Tibial nerve (tissue), 4 donors: ENCODE measurements at regions not wholly inside any gene's neighbourhood (a gene's known extent, or its start where the extent isn't known, plus 50 kb on each side); places are given as distances from the start of the nearest gene placed in this dataset.
A peak's percentile ranks its signal among the peaks of the same experiment; 100 is the strongest.

Experiments
- DNase-seq, 2 donors: peaks; one replicate each; pipeline ENCODE4 v3.0.0-alpha.2; 2019; ENCODE audit warnings: low spot score in 2 of 2
- H3K27ac ChIP-seq, 4 donors: fragments of 200-600 bp; sonication (generic) in 3 of 4; one replicate each; pipeline ENCODE4 v1.5.1; 2017 to 2019; ENCODE audit warnings: mild to moderate bottlenecking in 1 of 4
- H3K27me3 ChIP-seq, 2 donors: fragments of 200-600 bp; sonication (generic) in 1 of 2; one replicate each; pipeline versions ENCODE4 v1.5.1 to v1.6.0; 2017 to 2019
- H3K36me3 ChIP-seq, 3 donors: fragments of 200-600 bp; sonication (generic); one replicate each; pipeline ENCODE4 v1.5.1; 2018 to 2019
- H3K4me1 ChIP-seq, 4 donors: fragments of 200-600 bp; sonication (generic) in 3 of 4; one replicate each; pipeline ENCODE4 v1.5.1; 2017 to 2019
- H3K4me3 ChIP-seq, 4 donors: fragments of 200-600 bp; sonication (generic) in 3 of 4; one replicate each; pipeline ENCODE4 v1.5.1; 2017 to 2019; ENCODE audit warnings: mild to moderate bottlenecking in 1 of 4, moderate library complexity in 1 of 4
- H3K9me3 ChIP-seq, 4 donors: fragments of 200-600 bp; sonication (generic) in 3 of 4; one replicate each; pipeline ENCODE4 v1.5.1; 2017 to 2019
- EP300 ChIP-seq, 2 donors: sonication (generic); formaldehyde crosslinking; IDR thresholded peaks; one replicate each; pipeline ENCODE4 v1.6.1; 2017; ENCODE audit warnings: antibody characterized with exemption in 2 of 2, mild to moderate bottlenecking in 1 of 2
- POLR2A ChIP-seq, 2 donors: fragments of 450-650 bp; IDR thresholded peaks; one replicate each; pipeline ENCODE4 v1.6.1; 2017; ENCODE audit warnings: antibody characterized with exemption in 2 of 2, mild to moderate bottlenecking in 2 of 2, moderate library complexity in 2 of 2
- WGBS, 2 donors: methylation state at CpG; one replicate each; pipeline ENCODE4 v1.1.5; 2018; 5-methylcytosine and 5-hydroxymethylcytosine counted together
- TF ChIP-seq, protein P1 (sequence below), 5 experiments: fragments of 200-600 bp in 3 of 5; fragments of 450-650 bp in 2 of 5; sonication (generic) in 3 of 5; IDR thresholded peaks; one replicate each; pipeline ENCODE4 v1.5.1; 2016 to 2019; ENCODE audit warnings: antibody characterized with exemption in 5 of 5, mild to moderate bottlenecking in 3 of 5, moderate library complexity in 2 of 5

DNA sequence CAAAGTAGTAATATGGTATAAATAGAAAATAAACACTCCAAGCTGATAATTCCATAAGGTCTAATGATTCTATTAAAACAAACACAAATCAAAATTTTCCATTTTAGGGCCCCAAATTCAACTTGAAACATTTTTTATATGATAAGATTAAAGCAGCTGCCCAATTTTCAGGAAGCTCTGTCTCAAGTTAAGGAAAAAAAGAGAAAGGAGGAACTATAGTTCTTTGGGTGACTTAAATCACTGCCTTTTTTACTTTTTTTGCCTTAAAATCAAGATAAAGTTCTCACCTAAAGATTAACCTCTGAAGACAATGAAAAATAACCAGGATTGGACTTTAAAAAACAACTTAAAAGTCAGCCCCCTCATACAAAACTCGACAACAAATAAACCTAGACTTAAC, 76.0 kb upstream of the IFNE start:
- no peak overlapping the region for H3K27ac ChIP-seq
- no peaks in the 10 kb centered on the region for H3K36me3 ChIP-seq
- 56 to 70% methylated on average over 1 of the region's 1 CpG for WGBS, 2 donors
- H3K27me3 ChIP-seq: peaks cover 4 to 72% of the 10 kb centered on the region in 2 donors
- DNase-seq: no peak
- peaks cover 0 to 20% (median 5%) of the 10 kb centered on the region in 4 donors for H3K4me1 ChIP-seq
- peak overlapping the region in 1 of 4 donors; percentile 61 for H3K4me3 ChIP-seq
- TF ChIP-seq, protein P1, sequence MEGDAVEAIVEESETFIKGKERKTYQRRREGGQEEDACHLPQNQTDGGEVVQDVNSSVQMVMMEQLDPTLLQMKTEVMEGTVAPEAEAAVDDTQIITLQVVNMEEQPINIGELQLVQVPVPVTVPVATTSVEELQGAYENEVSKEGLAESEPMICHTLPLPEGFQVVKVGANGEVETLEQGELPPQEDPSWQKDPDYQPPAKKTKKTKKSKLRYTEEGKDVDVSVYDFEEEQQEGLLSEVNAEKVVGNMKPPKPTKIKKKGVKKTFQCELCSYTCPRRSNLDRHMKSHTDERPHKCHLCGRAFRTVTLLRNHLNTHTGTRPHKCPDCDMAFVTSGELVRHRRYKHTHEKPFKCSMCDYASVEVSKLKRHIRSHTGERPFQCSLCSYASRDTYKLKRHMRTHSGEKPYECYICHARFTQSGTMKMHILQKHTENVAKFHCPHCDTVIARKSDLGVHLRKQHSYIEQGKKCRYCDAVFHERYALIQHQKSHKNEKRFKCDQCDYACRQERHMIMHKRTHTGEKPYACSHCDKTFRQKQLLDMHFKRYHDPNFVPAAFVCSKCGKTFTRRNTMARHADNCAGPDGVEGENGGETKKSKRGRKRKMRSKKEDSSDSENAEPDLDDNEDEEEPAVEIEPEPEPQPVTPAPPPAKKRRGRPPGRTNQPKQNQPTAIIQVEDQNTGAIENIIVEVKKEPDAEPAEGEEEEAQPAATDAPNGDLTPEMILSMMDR (IDR thresholded peaks at IDR 0.05): no peak
- TF ChIP-seq EP300 (IDR thresholded peaks at IDR 0.05): no peak
- TF ChIP-seq POLR2A (IDR thresholded peaks at IDR 0.05): no peak
- no peaks in the 10 kb centered on the region for H3K9me3 ChIP-seq

DNA sequence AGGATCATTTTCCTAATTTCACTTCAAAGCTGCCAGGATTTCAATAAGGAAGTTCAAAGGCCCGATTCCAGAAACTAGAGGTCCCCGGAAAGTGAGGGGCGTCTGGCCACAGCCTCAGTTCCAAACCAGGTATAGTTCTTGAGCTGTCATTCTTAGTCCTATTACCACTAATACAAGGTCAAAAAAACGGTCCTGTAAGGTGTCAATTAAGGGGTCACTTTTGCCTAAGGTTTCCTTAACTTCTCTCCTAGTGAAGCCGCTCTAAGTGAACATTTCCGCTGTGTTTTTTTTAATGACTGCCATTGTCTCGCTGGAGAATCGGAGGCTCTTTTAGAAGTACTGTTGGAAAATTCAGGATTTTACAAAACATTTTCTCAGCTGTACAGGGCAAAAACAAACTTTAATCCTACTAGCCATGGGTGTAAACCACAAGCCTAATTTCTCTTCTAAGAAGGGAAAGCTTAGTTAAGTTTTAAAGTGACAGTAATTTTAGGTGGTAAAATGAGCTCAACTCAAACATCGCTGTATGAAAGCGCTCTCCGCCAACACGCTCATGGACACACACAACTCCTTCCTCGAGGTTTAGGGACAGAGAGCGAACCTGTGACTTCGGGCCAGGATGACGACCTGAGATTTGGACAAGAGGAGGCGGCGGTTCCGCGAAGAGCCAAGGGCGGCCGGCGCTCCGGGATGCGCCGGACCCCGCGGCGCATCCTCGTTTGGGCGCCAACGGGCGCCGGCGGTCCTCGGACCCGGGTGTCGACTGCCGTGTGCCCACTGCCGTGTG, 76.7 kb upstream of the IFNE start:
- Histone ChIP-seq H3K27ac (peak overlapping the region in 1 of 4 donors; percentile 59), H3K4me1 (peaks cover 0 to 20% (median 5%) of the 10 kb centered on the region in 4 donors), H3K4me3 (peak overlapping the region; percentile 35 to 61 (median 57)), H3K27me3 (peaks cover 4 to 79% of the 10 kb centered on the region in 2 donors), H3K36me3 (no peaks in the 10 kb centered on the region), H3K9me3 (no peaks in the 10 kb centered on the region)
- WGBS, 2 donors: 16% methylated on average over 22 to 26 of the region's 40 CpGs
- DNase-seq: no peak
- TF ChIP-seq, protein P1 (IDR thresholded peaks at IDR 0.05): no peak
- TF ChIP-seq POLR2A (IDR thresholded peaks at IDR 0.05) (no peak), EP300 (IDR thresholded peaks at IDR 0.05) (no peak)

DNA sequence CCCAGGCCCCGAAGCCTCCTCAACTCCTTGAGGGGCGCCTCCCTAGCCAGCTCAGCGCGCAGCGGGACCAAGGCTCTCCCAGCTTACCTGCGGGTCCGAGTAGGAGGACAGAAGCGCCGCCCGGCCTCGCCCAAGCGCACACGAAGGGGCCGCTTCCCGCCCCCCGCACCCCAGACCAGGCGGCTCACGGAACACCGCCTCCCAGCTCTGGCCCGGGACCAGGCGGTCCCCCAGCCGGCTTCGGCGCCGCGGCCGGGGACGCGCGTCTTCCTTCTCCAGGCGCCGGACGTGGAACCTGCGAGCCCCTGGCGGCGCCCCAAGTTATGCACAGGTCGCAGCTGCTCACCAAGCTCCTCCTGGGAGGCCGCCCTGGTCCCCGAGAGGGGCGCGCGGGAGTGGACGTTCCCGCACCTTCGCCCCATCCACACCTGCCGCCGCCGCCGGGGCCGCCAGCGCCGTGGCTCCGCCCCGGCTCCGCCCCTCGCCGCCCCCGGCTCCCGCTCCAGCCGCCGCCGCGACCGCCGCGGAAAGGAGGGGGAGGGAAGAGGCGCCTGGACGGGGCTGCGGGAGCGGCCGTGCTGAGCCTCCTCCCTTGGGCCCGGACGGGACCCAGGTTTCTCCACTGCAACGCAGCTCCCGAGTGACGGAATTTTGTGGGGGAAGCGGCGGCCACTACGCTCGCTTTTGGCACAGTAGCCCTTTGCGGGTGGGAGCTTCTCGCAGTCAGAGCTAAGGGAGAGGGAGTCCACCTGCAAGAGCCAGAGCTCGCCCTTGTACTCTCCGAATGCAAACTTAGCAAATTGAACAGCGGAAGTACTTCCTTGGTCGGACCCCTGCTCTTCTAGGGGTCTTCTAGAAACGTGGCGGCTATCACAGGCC, 77.5 kb upstream of the IFNE start:
- H3K9me3 ChIP-seq: no peaks in the 10 kb centered on the region
- 1% methylated on average over 28 to 84 of the region's 88 CpGs for WGBS, 2 donors
- TF ChIP-seq, protein P1 (IDR thresholded peaks at IDR 0.05): peak in 1 of 5 experiments; percentile 8
- TF ChIP-seq EP300 (IDR thresholded peaks at IDR 0.05): no peak
- TF ChIP-seq POLR2A (IDR thresholded peaks at IDR 0.05): no peak
- no peaks in the 10 kb centered on the region for H3K36me3 ChIP-seq
- no peak for DNase-seq
- peak overlapping the region; percentile 35 to 61 (median 57) for H3K4me3 ChIP-seq
- peaks cover 0 to 20% (median 5%) of the 10 kb centered on the region in 4 donors for H3K4me1 ChIP-seq
- H3K27me3 ChIP-seq: peaks cover 4 to 80% of the 10 kb centered on the region in 2 donors
- H3K27ac ChIP-seq: peak overlapping the region in 1 of 4 donors; percentile 59

DNA sequence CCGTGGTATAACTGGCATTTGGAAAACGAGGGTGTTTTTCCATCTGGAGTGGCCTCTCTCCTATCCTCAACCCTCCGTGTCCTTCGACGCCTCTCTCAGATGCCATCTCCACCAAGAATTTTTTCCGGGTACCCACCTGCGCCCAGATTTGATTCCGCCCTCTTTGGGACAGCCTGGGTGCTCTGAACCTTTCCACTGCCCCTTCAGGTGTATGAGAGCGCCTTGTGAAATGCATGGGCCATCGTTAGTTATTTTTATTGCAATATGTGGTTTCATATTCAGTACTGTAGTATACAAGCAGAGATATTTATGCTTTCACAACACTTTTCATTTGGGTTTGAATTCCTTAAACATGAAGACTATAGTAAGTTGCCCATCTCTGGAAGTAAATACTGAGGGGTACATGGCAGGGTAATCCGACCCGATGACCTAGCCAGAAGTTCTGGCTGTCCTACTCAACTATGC, 78.2 kb upstream of the IFNE start:
- Histone ChIP-seq H3K27ac (no peak overlapping the region), H3K27me3 (peaks cover 4 to 77% of the 10 kb centered on the region in 2 donors), H3K4me1 (peaks cover 0 to 20% (median 5%) of the 10 kb centered on the region in 4 donors), H3K9me3 (no peaks in the 10 kb centered on the region), H3K4me3 (peak overlapping the region in 3 of 4 donors; percentile 56 to 61 (median 58)), H3K36me3 (no peaks in the 10 kb centered on the region)
- WGBS, 2 donors: 45 to 49% methylated on average over 12 of the region's 12 CpGs
- DNase-seq: no peak
- TF ChIP-seq, protein P1 (IDR thresholded peaks at IDR 0.05): no peak
- TF ChIP-seq POLR2A (IDR thresholded peaks at IDR 0.05) (no peak), EP300 (IDR thresholded peaks at IDR 0.05) (no peak)
